Liver (tissue), 8 donors: ENCODE measurements at regions not wholly inside any gene's neighbourhood (a gene's known extent, or its start where the extent isn't known, plus 50 kb on each side); places are given as distances from the start of the nearest gene placed in this dataset.
"Not testable (repeated sequence)": the region's sequence is repeated elsewhere in the genome, so short reads cannot be mapped to it uniquely, and the experiment has no call there.

Source experiments
- DNase-seq: peaks from one replicate; pipeline ENCODE4 v3.0.0-alpha.2; 2017; ENCODE audit warnings: low spot score
- H3K27ac ChIP-seq, 2 donors: one replicate each; pipeline ENCODE4 v1.7.0; 2013; ENCODE audit warnings: inconsistent platforms in 2 of 2, low read length in 2 of 2, control low read depth in 1 of 2, low read depth in 1 of 2, mild to moderate bottlenecking in 1 of 2
- H3K27me3 ChIP-seq, 4 donors: one replicate each; pipeline versions ENCODE4 v1.6.1 to v1.7.0; 2013; ENCODE audit warnings: low read length in 3 of 4, inconsistent platforms in 1 of 4, mild to moderate bottlenecking in 1 of 4, moderate library complexity in 1 of 4; ENCODE audit not compliant: control insufficient read depth in 4 of 4, insufficient read depth in 4 of 4
- H3K36me3 ChIP-seq, 4 donors: one replicate each; pipeline versions ENCODE4 v1.6.1 to v1.7.0; 2013; ENCODE audit warnings: low read length in 3 of 4, mild to moderate bottlenecking in 3 of 4, low read depth in 1 of 4, moderate library complexity in 1 of 4; ENCODE audit not compliant: control insufficient read depth in 4 of 4, insufficient read depth in 3 of 4
- H3K4me1 ChIP-seq, 4 donors: one replicate each; pipeline versions ENCODE4 v1.6.1 to v1.7.0; 2013; ENCODE audit warnings: low read length in 3 of 4, mild to moderate bottlenecking in 3 of 4, moderate library complexity in 1 of 4; ENCODE audit not compliant: control insufficient read depth in 4 of 4, insufficient read depth in 4 of 4
- H3K4me3 ChIP-seq, 3 donors: one replicate each; pipeline versions ENCODE4 v1.6.1 to v1.7.0; 2013; ENCODE audit warnings: low read length in 3 of 3, control low read depth in 1 of 3, low read depth in 1 of 3, mild to moderate bottlenecking in 1 of 3
- H3K9ac ChIP-seq, 2 donors: one replicate each; pipeline ENCODE4 v1.7.0; 2013; ENCODE audit warnings: low read length in 2 of 2, mild to moderate bottlenecking in 2 of 2, moderate library complexity in 2 of 2, control low read depth in 1 of 2, low read depth in 1 of 2
- H3K9me3 ChIP-seq, 4 donors: one replicate each; pipeline versions ENCODE4 v1.6.1 to v1.7.0; 2013; ENCODE audit warnings: low read length in 3 of 4; ENCODE audit not compliant: control insufficient read depth in 4 of 4
- FOXA1 ChIP-seq: IDR thresholded peaks from 2 replicates; pipeline ENCODE4 v1.6.1; 2016; ENCODE audit warnings: antibody characterized with exemption
- HNF4G ChIP-seq: IDR thresholded peaks from 2 replicates; pipeline ENCODE4 v1.6.1; 2016; ENCODE audit warnings: antibody characterized with exemption
- JUND ChIP-seq, 2 donors: IDR thresholded peaks; 2 replicates each; pipeline ENCODE4 v1.6.1; 2016; ENCODE audit warnings: antibody characterized with exemption in 2 of 2
- RAD21 ChIP-seq, 2 donors: IDR thresholded peaks; 2 replicates each; pipeline ENCODE4 v1.6.1; 2016; ENCODE audit warnings: antibody characterized with exemption in 2 of 2, mild to moderate bottlenecking in 2 of 2
- RXRA ChIP-seq, 2 donors: IDR thresholded peaks; 2 replicates each; pipeline ENCODE4 v1.6.1; 2017 to 2018; ENCODE audit warnings: antibody characterized with exemption in 2 of 2, mild to moderate bottlenecking in 1 of 2
- TAF1 ChIP-seq: conservative IDR thresholded peaks from 2 replicates; pipeline ENCODE4 v1.6.1; 2016; ENCODE audit warnings: antibody characterized with exemption, mild to moderate bottlenecking
- WGBS: extraction: QIAGEN DNeasy Blood & Tissue Kit; methylation state at CpG from one replicate; pipeline ENCODE4 v1.1.7; 2013; 5-methylcytosine and 5-hydroxymethylcytosine counted together
- TF ChIP-seq, protein P1 (sequence below): IDR thresholded peaks from 2 replicates; pipeline ENCODE4 v1.6.1; 2016; ENCODE audit warnings: antibody characterized with exemption
- TF ChIP-seq, protein P2 (sequence below): IDR thresholded peaks from 2 replicates; pipeline ENCODE4 v1.6.1; 2016; ENCODE audit warnings: antibody characterized with exemption, mild to moderate bottlenecking
- TF ChIP-seq, protein P3 (sequence below): IDR thresholded peaks from 2 replicates; pipeline ENCODE4 v1.6.1; 2016; ENCODE audit warnings: antibody characterized with exemption
- TF ChIP-seq, protein P4 (sequence below): fragments of 150-350 bp; IDR thresholded peaks from 2 replicates; pipeline ENCODE4 v1.5.1; 2017; ENCODE audit warnings: improper control_type of control experiment, low read depth, low read length; ENCODE audit not compliant: missing input control
- donor health status: healthy.
- donor health status: healthy.
- donor health status: healthy.
- donor health status: healthy.
- donor health status: healthy.

DNA sequence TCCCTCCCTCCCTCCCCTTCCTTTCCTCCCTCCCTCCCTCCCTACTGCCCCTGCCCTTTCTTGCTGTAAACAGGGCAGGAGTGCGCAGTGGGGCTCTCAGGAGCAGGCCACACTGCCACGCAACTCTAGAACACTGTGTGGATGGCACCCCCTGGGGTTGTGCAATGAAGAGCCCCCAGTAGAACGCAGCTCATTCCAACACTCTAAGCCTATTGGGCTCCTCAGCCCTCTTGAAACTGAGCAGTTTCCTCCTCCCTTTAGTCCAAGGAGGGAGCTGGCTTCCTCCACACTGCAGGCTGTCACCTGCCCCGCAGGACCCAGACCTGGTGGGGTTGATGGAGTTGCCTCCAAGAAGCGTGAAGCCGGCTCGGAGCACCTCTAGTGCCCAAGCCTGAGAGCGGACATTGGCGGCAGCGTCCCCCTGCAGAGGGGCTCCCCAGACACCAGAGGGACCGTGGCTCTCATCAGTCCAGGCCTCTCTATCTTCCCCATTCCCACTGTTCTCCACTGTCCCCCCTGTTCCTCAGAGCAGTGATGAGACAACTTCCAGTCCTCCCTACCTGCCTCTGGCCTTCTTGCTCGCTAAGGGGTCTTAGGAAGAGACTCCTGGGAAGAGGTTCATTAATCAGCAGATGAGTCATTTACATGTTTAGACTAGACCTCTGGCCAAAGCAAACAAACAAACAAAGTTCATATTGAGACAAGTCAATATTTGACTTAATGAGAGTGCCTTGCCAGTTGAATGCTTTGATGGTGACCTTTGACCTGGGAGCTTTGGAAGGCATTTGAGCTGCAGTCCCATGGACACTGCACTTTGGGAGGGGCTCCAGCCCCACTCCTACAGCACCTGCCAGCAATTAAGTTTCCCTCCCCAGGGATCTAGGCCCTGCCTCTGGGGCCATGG, 64.0 kb downstream of the RPUSD4 start (continued):
- TF ChIP-seq, protein P1, sequence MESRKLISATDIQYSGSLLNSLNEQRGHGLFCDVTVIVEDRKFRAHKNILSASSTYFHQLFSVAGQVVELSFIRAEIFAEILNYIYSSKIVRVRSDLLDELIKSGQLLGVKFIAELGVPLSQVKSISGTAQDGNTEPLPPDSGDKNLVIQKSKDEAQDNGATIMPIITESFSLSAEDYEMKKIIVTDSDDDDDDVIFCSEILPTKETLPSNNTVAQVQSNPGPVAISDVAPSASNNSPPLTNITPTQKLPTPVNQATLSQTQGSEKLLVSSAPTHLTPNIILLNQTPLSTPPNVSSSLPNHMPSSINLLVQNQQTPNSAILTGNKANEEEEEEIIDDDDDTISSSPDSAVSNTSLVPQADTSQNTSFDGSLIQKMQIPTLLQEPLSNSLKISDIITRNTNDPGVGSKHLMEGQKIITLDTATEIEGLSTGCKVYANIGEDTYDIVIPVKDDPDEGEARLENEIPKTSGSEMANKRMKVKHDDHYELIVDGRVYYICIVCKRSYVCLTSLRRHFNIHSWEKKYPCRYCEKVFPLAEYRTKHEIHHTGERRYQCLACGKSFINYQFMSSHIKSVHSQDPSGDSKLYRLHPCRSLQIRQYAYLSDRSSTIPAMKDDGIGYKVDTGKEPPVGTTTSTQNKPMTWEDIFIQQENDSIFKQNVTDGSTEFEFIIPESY: no peak
- no peak for TF ChIP-seq TAF1

DNA sequence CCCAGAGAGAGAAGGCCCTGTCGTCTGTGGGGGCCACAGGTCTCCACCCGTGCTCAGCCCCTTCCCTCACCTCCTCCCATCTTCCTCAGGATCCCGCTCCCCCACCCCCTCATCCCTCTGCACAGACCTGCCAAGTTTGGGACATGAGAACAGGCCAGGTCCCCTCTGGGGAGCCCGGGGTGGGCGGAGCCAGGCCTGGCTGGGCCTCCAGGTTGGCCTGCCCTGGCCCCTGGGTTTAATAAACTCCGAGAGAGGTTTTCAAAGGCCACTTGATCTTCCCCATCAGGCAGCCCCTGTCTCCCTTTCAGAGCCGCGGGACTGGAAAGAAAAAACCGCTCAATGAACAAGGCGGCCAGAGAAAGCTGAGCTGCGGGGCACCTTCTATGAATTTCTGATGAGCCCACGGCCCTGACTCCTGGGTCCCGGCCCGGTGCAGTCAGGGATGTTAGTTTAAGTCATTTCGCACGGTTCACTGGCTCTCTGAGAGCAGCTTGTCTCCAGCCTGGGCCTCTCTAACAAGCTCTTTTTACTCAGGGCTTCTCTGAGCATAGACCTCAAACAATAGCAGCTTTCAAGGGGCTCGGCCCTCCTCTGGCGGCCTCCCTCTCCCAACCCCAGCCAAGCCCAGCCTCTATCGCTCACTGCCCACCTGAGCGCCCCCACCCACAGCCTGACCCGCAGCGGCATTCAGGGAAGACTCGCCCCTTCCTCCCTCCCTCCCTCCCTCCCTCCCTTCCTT, 64.8 kb downstream of the RPUSD4 start:
- no peaks in the 10 kb centered on the region for H3K9me3 ChIP-seq
- no peaks in the 10 kb centered on the region for H3K27me3 ChIP-seq
- H3K4me3 ChIP-seq: no peak overlapping the region
- no peak overlapping the region for H3K27ac ChIP-seq
- H3K4me1 ChIP-seq: peaks cover 11 to 22% (median 20%) of the 10 kb centered on the region in 4 donors
- H3K9ac ChIP-seq: no peak overlapping the region
- TF ChIP-seq, protein P1: no peak
- TF ChIP-seq JUND (IDR thresholded peaks at IDR 0.05): no peak
- no peak for TF ChIP-seq FOXA1
- TF ChIP-seq, protein P2, sequence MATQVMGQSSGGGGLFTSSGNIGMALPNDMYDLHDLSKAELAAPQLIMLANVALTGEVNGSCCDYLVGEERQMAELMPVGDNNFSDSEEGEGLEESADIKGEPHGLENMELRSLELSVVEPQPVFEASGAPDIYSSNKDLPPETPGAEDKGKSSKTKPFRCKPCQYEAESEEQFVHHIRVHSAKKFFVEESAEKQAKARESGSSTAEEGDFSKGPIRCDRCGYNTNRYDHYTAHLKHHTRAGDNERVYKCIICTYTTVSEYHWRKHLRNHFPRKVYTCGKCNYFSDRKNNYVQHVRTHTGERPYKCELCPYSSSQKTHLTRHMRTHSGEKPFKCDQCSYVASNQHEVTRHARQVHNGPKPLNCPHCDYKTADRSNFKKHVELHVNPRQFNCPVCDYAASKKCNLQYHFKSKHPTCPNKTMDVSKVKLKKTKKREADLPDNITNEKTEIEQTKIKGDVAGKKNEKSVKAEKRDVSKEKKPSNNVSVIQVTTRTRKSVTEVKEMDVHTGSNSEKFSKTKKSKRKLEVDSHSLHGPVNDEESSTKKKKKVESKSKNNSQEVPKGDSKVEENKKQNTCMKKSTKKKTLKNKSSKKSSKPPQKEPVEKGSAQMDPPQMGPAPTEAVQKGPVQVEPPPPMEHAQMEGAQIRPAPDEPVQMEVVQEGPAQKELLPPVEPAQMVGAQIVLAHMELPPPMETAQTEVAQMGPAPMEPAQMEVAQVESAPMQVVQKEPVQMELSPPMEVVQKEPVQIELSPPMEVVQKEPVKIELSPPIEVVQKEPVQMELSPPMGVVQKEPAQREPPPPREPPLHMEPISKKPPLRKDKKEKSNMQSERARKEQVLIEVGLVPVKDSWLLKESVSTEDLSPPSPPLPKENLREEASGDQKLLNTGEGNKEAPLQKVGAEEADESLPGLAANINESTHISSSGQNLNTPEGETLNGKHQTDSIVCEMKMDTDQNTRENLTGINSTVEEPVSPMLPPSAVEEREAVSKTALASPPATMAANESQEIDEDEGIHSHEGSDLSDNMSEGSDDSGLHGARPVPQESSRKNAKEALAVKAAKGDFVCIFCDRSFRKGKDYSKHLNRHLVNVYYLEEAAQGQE: no peak
- no peaks in the 10 kb centered on the region for H3K36me3 ChIP-seq
- WGBS: 79% methylated on average over 23 of the region's 23 CpGs
- DNase-seq: no peak

DNA sequence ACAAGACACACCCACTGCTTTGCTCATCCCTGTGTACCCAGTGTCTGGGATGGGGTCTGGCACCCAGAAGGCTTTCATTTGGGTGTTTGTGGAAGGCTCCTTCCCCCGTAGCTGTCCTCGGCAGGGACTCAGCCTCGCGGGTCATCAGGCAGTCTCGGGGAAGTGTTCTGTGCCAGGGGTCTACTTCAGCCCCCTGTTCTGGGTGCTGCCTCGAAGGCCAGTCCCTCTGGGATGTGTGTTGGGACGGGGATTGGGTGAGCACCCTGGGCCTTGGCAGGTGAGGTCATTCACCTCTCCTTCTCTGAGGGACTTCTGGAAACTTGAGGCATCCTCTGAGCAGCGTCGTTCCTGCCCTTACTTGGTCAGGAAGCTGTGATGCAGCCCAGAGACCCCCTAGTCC, 65.5 kb downstream of the RPUSD4 start:
- 95% methylated on average over 9 of the region's 9 CpGs for WGBS
- TF ChIP-seq RXRA (IDR thresholded peaks at IDR 0.05): no peak
- TF ChIP-seq, protein P3, sequence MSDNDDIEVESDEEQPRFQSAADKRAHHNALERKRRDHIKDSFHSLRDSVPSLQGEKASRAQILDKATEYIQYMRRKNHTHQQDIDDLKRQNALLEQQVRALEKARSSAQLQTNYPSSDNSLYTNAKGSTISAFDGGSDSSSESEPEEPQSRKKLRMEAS: no peak
- TF ChIP-seq TAF1: no peak
- no peak for TF ChIP-seq RAD21 (IDR thresholded peaks at IDR 0.05)
- TF ChIP-seq, protein P4, sequence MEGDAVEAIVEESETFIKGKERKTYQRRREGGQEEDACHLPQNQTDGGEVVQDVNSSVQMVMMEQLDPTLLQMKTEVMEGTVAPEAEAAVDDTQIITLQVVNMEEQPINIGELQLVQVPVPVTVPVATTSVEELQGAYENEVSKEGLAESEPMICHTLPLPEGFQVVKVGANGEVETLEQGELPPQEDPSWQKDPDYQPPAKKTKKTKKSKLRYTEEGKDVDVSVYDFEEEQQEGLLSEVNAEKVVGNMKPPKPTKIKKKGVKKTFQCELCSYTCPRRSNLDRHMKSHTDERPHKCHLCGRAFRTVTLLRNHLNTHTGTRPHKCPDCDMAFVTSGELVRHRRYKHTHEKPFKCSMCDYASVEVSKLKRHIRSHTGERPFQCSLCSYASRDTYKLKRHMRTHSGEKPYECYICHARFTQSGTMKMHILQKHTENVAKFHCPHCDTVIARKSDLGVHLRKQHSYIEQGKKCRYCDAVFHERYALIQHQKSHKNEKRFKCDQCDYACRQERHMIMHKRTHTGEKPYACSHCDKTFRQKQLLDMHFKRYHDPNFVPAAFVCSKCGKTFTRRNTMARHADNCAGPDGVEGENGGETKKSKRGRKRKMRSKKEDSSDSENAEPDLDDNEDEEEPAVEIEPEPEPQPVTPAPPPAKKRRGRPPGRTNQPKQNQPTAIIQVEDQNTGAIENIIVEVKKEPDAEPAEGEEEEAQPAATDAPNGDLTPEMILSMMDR: no peak
- no peak for TF ChIP-seq HNF4G
- Histone ChIP-seq H3K9ac (no peak overlapping the region), H3K9me3 (no peaks in the 10 kb centered on the region), H3K36me3 (no peaks in the 10 kb centered on the region), H3K4me1 (peaks cover 11 to 22% (median 21%) of the 10 kb centered on the region in 4 donors), H3K4me3 (no peak overlapping the region), H3K27ac (no peak overlapping the region), H3K27me3 (no peaks in the 10 kb centered on the region)
- no peak for DNase-seq

DNA sequence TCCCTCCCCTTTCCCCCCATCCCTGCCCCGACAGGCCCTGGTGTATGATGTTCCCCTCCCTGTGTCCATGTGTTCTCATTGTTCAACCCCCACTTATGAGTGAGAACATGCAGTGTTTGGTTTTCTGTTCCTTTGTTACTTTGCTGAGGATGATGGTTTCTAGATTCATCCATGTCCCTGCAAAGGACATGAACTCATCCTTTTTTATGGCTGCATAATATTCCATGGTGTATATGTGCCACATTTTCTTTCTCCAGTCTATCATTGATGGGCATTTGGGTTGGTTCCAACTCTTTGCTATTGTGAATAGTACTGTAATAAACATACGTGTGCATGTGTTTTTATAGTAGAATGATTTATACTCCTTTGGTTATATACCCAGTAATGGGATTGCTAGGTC, 68.0 kb downstream of the RPUSD4 start:
- not testable (repeated sequence) for H3K9ac ChIP-seq, H3K4me3 ChIP-seq, H3K9me3 ChIP-seq, DNase-seq, H3K36me3 ChIP-seq, H3K27me3 ChIP-seq, H3K27ac ChIP-seq
- WGBS: 88% methylated on average over 2 of the region's 2 CpGs
- peaks cover 8 to 17% (median 16%) of the 10 kb centered on the region in 4 donors for H3K4me1 ChIP-seq
